ENCODE measurements at regions not wholly inside any gene's neighbourhood (a gene's known extent, or its start where the extent isn't known, plus 50 kb on each side); places are given as distances from the start of the nearest gene placed in this dataset.
A peak's percentile ranks its signal among the peaks of the same experiment; 100 is the strongest.

DNA sequence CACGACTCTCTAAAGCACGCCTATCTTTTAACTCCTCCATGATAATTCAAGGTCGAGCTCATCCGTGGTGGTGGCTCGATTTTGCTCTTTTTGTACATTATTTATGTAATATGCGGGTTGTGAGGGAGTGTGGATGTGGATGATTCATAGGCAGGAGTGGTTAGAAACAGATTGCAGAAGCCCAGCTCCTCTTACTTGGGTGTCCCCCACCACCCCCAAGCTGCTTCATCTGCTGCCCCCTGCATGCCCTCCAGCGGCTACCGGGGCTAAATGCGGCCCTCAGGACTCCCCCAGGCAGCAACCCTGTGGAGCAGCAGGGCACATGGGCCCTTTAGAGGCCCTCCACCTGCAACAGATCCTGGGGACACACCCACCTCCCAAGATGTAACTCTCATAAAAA lies 111.5 kb upstream of the SELENOK start:
- DNase-seq (ENCODE audit: low read depth) (no peak), FAIRE-seq (no peak)
- no peaks in the 10 kb centered on the region for H3K36me3 ChIP-seq (ENCODE audit: control insufficient read depth, insufficient read depth, low read length)
- no peak for TF ChIP-seq CTCF (IDR thresholded peaks at IDR 0.05; ENCODE audit: insufficient read depth, low read length, severe bottlenecking)
- H3K27me3 ChIP-seq (ENCODE audit: control insufficient read depth, insufficient read depth, low read length): no peaks in the 10 kb centered on the region
- no peak overlapping the region for H3K4me3 ChIP-seq (ENCODE audit: low read depth, low read length)

- Histone ChIP-seq H3K36me3 (ENCODE audit: control insufficient read depth, insufficient read depth, low read length) (no peaks in the 10 kb centered on the region), H3K4me3 (ENCODE audit: low read depth, low read length) (no peak overlapping the region), H3K27me3 (ENCODE audit: control insufficient read depth, insufficient read depth, low read length) (no peaks in the 10 kb centered on the region)
- FAIRE-seq (no peak), DNase-seq (ENCODE audit: low read depth) (no peak)
- TF ChIP-seq CTCF (IDR thresholded peaks at IDR 0.05; ENCODE audit: insufficient read depth, low read length, severe bottlenecking): no peak
These were observed 108.1 kb upstream of the SELENOK start for GRCh38 chr3:53999725-54000124.

DNA sequence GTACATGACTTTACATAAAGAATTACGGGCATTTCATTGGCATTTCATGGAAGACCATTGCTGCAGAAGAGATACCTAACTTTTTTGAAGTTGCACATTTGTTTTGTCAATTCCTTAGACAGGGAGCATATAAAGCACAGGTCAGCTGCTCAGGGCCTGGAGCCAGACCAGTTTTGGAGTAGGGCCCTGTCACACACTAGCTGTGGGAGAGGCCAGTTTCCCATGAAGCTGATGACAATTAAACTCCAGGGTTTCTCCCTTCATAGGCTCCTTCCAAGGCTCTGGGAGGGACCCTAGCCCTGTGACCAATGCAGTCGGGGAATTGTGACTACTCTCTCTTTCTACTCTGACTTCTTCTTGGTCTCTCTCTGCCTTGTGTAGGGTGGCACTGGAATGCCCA lies 107.3 kb upstream of the SELENOK start:
- no peak for TF ChIP-seq CTCF (IDR thresholded peaks at IDR 0.05; ENCODE audit: insufficient read depth, low read length, severe bottlenecking)
- DNase-seq (ENCODE audit: low read depth): no peak
- FAIRE-seq: no peak
- Histone ChIP-seq H3K36me3 (ENCODE audit: control insufficient read depth, insufficient read depth, low read length) (no peaks in the 10 kb centered on the region), H3K27me3 (ENCODE audit: control insufficient read depth, insufficient read depth, low read length) (no peaks in the 10 kb centered on the region), H3K4me3 (ENCODE audit: low read depth, low read length) (no peak overlapping the region)

DNA sequence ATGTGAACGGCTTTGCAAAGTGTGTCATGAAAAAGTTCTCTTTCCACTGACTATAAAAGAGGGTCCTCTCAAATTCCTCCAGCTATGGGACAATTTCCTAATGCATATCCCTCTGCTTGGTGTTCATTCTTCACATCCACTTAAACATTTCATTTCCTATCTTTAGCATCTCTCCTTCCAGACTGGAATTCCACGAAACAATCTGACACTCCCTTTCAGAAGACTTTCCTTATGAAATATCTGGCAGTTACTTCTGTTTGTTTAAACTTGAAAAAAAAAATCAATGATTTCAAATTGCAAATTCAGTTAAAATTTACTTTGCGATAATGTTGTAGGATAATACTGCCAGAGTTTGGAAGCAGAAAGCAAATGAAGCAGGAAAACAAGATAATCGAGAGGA lies 105.8 kb upstream of the SELENOK start:
- no peaks in the 10 kb centered on the region for H3K27me3 ChIP-seq (ENCODE audit: control insufficient read depth, insufficient read depth, low read length)
- no peak for TF ChIP-seq CTCF (IDR thresholded peaks at IDR 0.05; ENCODE audit: insufficient read depth, low read length, severe bottlenecking)
- H3K4me3 ChIP-seq (ENCODE audit: low read depth, low read length): no peak overlapping the region
- FAIRE-seq (no peak), DNase-seq (ENCODE audit: low read depth) (no peak)
- H3K36me3 ChIP-seq (ENCODE audit: control insufficient read depth, insufficient read depth, low read length): no peaks in the 10 kb centered on the region

DNA sequence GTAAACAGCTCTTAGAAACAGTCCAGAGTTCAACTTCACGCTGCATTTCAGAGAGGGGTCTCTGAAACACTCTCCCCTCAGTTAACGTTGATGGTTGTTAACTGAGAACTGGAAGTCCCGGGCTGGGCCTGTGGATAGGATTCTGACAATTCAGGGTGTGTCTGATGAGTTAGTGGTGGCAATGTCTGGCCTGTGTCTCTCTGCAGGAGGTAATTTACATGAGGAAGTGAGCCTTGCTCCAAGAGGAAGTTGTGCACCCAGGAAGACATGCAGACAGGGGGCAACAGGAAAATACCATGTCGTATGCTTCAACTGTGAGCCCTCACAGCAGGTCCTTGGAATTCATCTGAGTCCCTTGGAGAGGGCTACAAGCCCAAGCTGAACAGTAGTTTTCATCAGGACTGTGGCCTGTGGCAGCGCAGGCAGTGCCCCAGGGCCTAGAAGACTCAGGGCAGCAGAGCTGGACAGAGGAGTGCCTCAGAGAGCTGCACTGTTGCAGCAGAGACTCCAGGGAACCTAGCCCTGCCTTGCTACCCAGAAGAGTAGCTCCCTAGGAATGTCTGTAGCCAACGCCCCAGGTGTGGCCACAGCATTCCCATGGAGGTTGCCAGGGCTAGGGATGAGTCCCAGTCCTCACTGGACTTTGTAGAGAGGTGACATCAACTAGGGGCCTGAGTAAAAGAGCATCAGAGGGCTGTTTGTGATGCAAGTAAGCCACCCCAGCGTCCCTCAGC lies 104.6 kb upstream of the SELENOK start:
- peak; percentile 19 for DNase-seq (ENCODE audit: low read depth)
- Histone ChIP-seq H3K4me3 (ENCODE audit: low read depth, low read length) (no peak overlapping the region), H3K27me3 (ENCODE audit: control insufficient read depth, insufficient read depth, low read length) (no peaks in the 10 kb centered on the region), H3K36me3 (ENCODE audit: control insufficient read depth, insufficient read depth, low read length) (no peaks in the 10 kb centered on the region)
- TF ChIP-seq CTCF (IDR thresholded peaks at IDR 0.05; ENCODE audit: insufficient read depth, low read length, severe bottlenecking): no peak
- no peak for FAIRE-seq

Data from bronchial epithelial cell (primary cell).